ENCODE measurements at regions not wholly inside any gene's neighbourhood (a gene's known extent, or its start where the extent isn't known, plus 50 kb on each side); places are given as distances from the start of the nearest gene placed in this dataset.

DNA sequence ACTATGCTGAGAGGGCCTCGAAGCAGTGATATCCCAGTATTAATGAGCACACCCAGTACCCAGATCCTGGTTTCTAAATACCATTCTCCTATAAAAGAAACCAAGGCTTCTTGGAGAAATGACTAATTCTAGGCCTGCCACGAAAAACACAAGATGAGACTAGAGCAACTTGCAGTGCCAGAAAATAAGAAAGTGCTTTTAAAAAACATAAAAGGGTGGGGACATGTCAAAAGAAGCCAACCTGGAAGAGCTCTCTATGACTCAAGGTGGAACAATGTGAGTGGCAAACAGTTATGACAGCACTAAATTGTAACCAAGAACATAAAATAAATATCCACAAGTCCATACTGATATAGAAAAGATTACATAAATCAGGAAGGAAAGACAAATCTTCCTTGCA lies 153.2 kb upstream of the KCNJ18 start:
- TF ChIP-seq YY1 (IDR thresholded peaks at IDR 0.05; ENCODE audit: insufficient read depth, insufficient read length) (no peak), ZNF274 (IDR thresholded peaks at IDR 0.05; ENCODE audit: low read depth, low read length) (no peak)

Measured in NT2/D1 (cell line).